ENCODE measurements at regions not wholly inside any gene's neighbourhood (a gene's known extent, or its start where the extent isn't known, plus 50 kb on each side); places are given as distances from the start of the nearest gene placed in this dataset.

GRCh38 chr9:126148994-126149393 is 177.6 kb upstream of the MVB12B start:
- Histone ChIP-seq H3K9me3 (no peaks in the 10 kb centered on the region), H3K27me3 (no peaks in the 10 kb centered on the region), H3K4me3 (no peak overlapping the region), H3K4me1 (peaks cover 0 to 7% of the 10 kb centered on the region in 2 donors), H3K36me3 (no peaks in the 10 kb centered on the region), H3K27ac (no peak overlapping the region)
- TF ChIP-seq CTCF (IDR thresholded peaks at IDR 0.05) = no peak
- DNase-seq (ENCODE audit: low spot score) = peak; percentile 32

GRCh38 chr9:126149661-126150060 is 177.0 kb upstream of the MVB12B start:
- H3K27ac ChIP-seq = no peak overlapping the region
- H3K36me3 ChIP-seq = no peaks in the 10 kb centered on the region
- DNase-seq (ENCODE audit: low spot score) = peak; percentile 43
- no peaks in the 10 kb centered on the region for H3K9me3 ChIP-seq
- no peaks in the 10 kb centered on the region for H3K27me3 ChIP-seq
- no peak overlapping the region for H3K4me3 ChIP-seq
- TF ChIP-seq CTCF (IDR thresholded peaks at IDR 0.05) = no peak
- H3K4me1 ChIP-seq = peaks cover 0 to 7% of the 10 kb centered on the region in 2 donors

- no peaks in the 10 kb centered on the region for H3K36me3 ChIP-seq
- H3K4me1 ChIP-seq = no peaks in the 10 kb centered on the region
- no peaks in the 10 kb centered on the region for H3K9me3 ChIP-seq
- peak; percentile 13 for DNase-seq (ENCODE audit: low spot score)
- H3K27me3 ChIP-seq = no peaks in the 10 kb centered on the region
- no peak overlapping the region for H3K4me3 ChIP-seq
- TF ChIP-seq CTCF (IDR thresholded peaks at IDR 0.05) = no peak
- no peak overlapping the region for H3K27ac ChIP-seq
Observed at GRCh38 chr9:126150411-126151030, 176.1 kb upstream of the MVB12B start.

DNA sequence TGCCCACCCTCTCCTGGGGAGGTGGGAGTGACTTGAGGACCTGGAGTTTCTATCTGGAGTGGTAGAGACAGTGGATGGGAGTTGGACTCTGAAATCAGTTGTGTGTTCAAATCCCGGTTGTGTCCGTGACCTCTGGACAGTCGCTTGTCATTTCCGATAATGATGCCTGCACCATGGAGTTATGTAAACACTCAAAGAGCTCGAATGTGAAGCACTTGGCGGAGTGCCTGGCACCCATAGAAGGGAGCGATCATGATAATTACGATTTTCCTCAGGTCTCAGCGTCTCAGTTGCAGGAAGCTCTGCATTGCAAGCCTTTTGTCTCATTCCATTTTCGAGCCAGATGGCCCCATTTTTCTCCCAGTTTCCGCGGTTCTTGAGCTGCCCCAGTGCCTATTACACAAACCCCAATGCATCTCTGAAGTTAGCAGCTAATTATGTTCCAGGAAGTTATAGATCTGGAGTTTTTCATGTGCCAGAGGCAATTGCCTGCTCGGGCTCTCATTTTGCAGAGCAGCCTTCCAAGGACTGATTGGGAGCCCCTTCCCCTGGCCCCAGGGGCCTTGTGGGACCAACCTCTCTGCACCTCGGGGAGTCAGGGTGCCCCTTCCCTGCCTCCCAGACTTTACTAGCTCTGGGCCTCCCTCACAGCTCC is 175.5 kb upstream of the MVB12B start:
- H3K27me3 ChIP-seq = no peaks in the 10 kb centered on the region
- H3K4me3 ChIP-seq = no peak overlapping the region
- H3K4me1 ChIP-seq = no peaks in the 10 kb centered on the region
- peak; percentile 32 for DNase-seq (ENCODE audit: low spot score)
- no peak for TF ChIP-seq CTCF (IDR thresholded peaks at IDR 0.05)
- no peaks in the 10 kb centered on the region for H3K9me3 ChIP-seq
- H3K36me3 ChIP-seq = no peaks in the 10 kb centered on the region
- no peak overlapping the region for H3K27ac ChIP-seq

- H3K27me3 ChIP-seq = no peaks in the 10 kb centered on the region
- no peak overlapping the region for H3K27ac ChIP-seq
- H3K4me1 ChIP-seq = no peaks in the 10 kb centered on the region
- no peak overlapping the region for H3K4me3 ChIP-seq
- TF ChIP-seq CTCF (IDR thresholded peaks at IDR 0.05) = no peak
- H3K36me3 ChIP-seq = no peaks in the 10 kb centered on the region
- no peaks in the 10 kb centered on the region for H3K9me3 ChIP-seq
- DNase-seq (ENCODE audit: low spot score) = peak; percentile 38
Observed at GRCh38 chr9:126151686-126152134, 174.9 kb upstream of the MVB12B start.

Data from right atrium auricular region (tissue), 2 donors.